Left lung (tissue), 4 donors: ENCODE measurements at regions not wholly inside any gene's neighbourhood (a gene's known extent, or its start where the extent isn't known, plus 50 kb on each side); places are given as distances from the start of the nearest gene placed in this dataset.

Experiments used
- ATAC-seq: fragments of 200-7000 bp; cut with Tn5 transposase; one replicate; pipeline ENCODE4 v1.9.1; 2020; ENCODE audit warnings: moderate library complexity
- DNase-seq, 4 donors: peaks; one replicate each; pipeline ENCODE4 v3.0.0-alpha.2; 2013 to 2020
- H3K27ac ChIP-seq, 2 donors: fragments of 200-600 bp; sonication (generic) in 1 of 2; one replicate each; pipeline versions ENCODE4 v1.5.0 to v1.8.0; 2020 to 2021
- H3K27me3 ChIP-seq, 2 donors: fragments of 200-600 bp; sonication (generic) in 1 of 2; one replicate each; pipeline versions ENCODE4 v1.5.0 to v1.8.0; 2020 to 2021
- H3K36me3 ChIP-seq, 2 donors: fragments of 200-600 bp; sonication (generic) in 1 of 2; one replicate each; pipeline versions ENCODE4 v1.5.0 to v1.8.0; 2020 to 2021
- H3K4me1 ChIP-seq, 2 donors: fragments of 200-600 bp; one replicate each; pipeline ENCODE4 v1.8.0; 2021
- H3K4me3 ChIP-seq, 2 donors: fragments of 200-600 bp; sonication (generic) in 1 of 2; one replicate each; pipeline versions ENCODE4 v1.5.0 to v1.8.0; 2020 to 2021; ENCODE audit warnings: mild to moderate bottlenecking in 1 of 2
- H3K9me3 ChIP-seq, 2 donors: fragments of 200-600 bp; sonication (generic) in 1 of 2; one replicate each; pipeline versions ENCODE4 v1.5.0 to v1.8.0; 2020 to 2021
- intact Hi-C, 2 donors: fragments of 100-400 bp; cut with DNase I; formaldehyde crosslinking; loops; one replicate each; pipeline versions ENCODE4 v1.11.2 to v1.14.2; 2022
- TF ChIP-seq, protein P1 (sequence below), 2 donors: fragments of 200-600 bp; sonication (generic) in 1 of 2; IDR thresholded peaks; one replicate each; pipeline versions ENCODE4 v1.5.0 to v1.8.0; 2021; ENCODE audit warnings: antibody characterized with exemption in 2 of 2
- donor health status: DM: no; HTN: yes; CAD: no.
- donor health status: DM: no; HTN: no; CAD: no.

DNA sequence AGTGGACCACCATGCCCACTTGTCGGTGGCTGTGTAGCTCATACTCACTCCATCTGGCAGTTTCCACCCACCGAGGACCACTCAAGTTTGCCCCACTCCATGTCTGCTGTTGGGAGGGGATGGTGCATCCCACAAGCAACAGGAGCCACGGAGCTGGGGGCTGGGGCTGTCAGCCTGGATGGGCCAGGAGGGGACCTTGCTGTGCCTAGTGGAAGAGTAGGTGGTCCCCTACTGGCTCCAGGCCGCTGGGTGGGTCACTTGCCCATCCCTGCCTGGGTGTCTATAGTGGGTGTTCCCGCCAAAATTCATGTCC is 57.0 kb downstream of the SMIM38 start:
- H3K27ac ChIP-seq: no peak overlapping the region
- intact Hi-C loops: no loop called here
- H3K4me1 ChIP-seq: no peaks in the 10 kb centered on the region
- no peak for ATAC-seq
- no peaks in the 10 kb centered on the region for H3K9me3 ChIP-seq
- no peaks in the 10 kb centered on the region for H3K36me3 ChIP-seq
- no peak for DNase-seq
- H3K27me3 ChIP-seq: peaks cover 0 to 7% of the 10 kb centered on the region in 2 donors
- TF ChIP-seq, protein P1, sequence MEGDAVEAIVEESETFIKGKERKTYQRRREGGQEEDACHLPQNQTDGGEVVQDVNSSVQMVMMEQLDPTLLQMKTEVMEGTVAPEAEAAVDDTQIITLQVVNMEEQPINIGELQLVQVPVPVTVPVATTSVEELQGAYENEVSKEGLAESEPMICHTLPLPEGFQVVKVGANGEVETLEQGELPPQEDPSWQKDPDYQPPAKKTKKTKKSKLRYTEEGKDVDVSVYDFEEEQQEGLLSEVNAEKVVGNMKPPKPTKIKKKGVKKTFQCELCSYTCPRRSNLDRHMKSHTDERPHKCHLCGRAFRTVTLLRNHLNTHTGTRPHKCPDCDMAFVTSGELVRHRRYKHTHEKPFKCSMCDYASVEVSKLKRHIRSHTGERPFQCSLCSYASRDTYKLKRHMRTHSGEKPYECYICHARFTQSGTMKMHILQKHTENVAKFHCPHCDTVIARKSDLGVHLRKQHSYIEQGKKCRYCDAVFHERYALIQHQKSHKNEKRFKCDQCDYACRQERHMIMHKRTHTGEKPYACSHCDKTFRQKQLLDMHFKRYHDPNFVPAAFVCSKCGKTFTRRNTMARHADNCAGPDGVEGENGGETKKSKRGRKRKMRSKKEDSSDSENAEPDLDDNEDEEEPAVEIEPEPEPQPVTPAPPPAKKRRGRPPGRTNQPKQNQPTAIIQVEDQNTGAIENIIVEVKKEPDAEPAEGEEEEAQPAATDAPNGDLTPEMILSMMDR (IDR thresholded peaks at IDR 0.05): no peak
- no peak overlapping the region for H3K4me3 ChIP-seq

DNA sequence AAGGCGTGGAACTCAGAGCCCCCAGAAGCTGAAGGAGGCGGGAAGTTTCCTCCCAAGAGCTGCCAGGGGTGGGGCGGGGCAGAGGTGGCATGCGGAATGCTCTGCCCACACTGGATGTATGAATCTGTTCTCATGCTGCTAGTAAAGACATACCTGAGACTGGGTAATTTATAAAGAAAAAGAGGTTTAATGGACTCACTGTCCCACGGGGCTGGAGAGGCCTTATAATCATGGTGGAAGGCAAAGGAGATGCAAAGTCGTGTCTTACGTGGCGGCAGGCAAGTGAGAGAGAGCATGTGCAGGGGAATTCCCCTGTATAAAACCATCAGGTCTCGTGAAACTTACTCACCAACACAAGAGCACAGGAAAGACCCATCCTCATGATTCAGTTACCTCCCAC is 57.6 kb downstream of the SMIM38 start:
- TF ChIP-seq, protein P1 (IDR thresholded peaks at IDR 0.05): no peak

DNA sequence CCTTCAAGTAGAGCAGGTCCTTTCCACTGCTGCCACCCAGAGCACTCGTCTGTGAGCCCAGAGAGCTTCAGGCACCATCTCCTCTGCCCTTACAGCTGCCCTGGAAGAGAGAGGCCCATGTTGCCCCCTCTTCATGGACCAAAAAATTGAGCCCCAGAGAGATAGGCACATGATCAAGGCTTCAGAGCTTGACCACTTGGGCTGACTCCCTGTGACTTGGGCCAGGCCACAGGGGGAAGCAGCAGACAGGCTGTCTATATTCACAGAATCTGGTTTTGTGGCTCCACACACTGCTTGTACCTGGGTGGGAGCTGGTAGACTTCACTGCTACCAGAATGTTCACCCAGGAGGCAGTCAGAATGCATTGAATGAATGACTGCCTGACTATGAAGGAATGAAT is 58.2 kb downstream of the SMIM38 start:
- no peaks in the 10 kb centered on the region for H3K36me3 ChIP-seq
- TF ChIP-seq, protein P1 (IDR thresholded peaks at IDR 0.05): no peak
- H3K27ac ChIP-seq: no peak overlapping the region
- DNase-seq (no peak), ATAC-seq (no peak)
- H3K4me3 ChIP-seq: no peak overlapping the region
- H3K4me1 ChIP-seq: no peaks in the 10 kb centered on the region
- no peaks in the 10 kb centered on the region for H3K9me3 ChIP-seq
- H3K27me3 ChIP-seq: peaks cover 0 to 7% of the 10 kb centered on the region in 2 donors
- intact Hi-C loops: no loop called here

More for the DNA sequence above, 57.6 kb downstream of the SMIM38 start:
- intact Hi-C loops: no loop called here
- no peak for ATAC-seq
- Histone ChIP-seq H3K9me3 (no peaks in the 10 kb centered on the region), H3K36me3 (no peaks in the 10 kb centered on the region), H3K4me1 (no peaks in the 10 kb centered on the region), H3K27ac (no peak overlapping the region), H3K27me3 (peaks cover 0 to 7% of the 10 kb centered on the region in 2 donors), H3K4me3 (no peak overlapping the region)
- DNase-seq: no peak

DNA sequence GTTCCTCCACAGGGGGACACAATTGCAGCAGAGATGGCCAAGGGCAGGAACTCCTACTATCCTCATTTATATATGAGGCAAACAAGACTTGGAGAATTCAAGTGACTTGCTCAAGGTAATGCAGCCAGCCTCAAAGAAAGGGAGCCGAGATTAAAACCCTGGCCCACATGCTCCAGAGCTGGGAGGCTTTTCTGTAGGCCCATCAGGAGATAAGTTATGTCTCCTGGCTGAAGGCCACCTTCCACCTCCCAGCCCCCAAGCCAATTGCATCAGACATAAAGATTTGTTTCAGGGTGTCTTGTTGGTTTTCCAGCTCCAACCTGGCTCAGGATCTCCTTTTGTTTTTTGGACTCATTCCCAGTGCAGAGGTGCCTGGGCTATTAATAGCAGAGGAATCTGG is 59.5 kb downstream of the SMIM38 start:
- Histone ChIP-seq H3K36me3 (no peaks in the 10 kb centered on the region), H3K27ac (no peak overlapping the region), H3K4me3 (no peak overlapping the region), H3K4me1 (no peaks in the 10 kb centered on the region), H3K9me3 (no peaks in the 10 kb centered on the region), H3K27me3 (peaks cover 0 to 7% of the 10 kb centered on the region in 2 donors)
- intact Hi-C loops: no loop called here
- TF ChIP-seq, protein P1 (IDR thresholded peaks at IDR 0.05): no peak
- ATAC-seq (no peak), DNase-seq (no peak)

DNA sequence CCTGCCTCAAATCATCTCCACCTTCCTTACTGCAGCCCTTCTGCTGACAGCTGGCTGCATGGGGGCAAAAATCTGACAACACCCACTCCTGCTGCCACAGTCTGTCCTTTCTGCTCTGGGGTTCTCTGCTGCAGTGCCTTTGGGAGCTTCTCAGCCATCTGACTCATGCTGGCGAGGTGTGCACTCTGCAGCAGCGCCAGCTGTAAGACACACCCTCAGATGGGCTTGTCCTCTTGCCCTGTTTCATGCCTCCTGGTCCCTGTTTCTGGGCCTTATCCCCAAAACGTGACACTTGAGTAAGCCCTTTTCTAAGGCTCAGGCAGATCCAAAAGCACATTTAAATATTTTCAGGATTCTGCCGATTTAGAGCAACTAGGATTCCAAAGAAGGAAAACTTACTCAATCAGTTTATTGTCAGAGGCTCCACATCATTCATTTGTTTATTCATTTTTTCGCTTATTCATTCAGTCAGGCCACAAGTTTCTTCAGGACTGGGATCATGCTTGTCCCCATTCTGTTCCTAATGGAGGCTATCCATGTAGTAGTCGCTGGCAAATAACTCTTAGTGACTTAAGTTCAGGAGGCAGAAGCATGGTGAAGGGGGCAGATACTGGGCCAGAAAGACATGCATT is 60.2 kb downstream of the SMIM38 start:
- no peak overlapping the region for H3K4me3 ChIP-seq
- TF ChIP-seq, protein P1 (IDR thresholded peaks at IDR 0.05): no peak
- no peaks in the 10 kb centered on the region for H3K9me3 ChIP-seq
- H3K4me1 ChIP-seq: no peaks in the 10 kb centered on the region
- H3K36me3 ChIP-seq: no peaks in the 10 kb centered on the region
- H3K27me3 ChIP-seq: peaks cover 0 to 7% of the 10 kb centered on the region in 2 donors
- intact Hi-C loops: no loop called here
- DNase-seq (no peak), ATAC-seq (no peak)
- H3K27ac ChIP-seq: no peak overlapping the region
